Activated naive CD4-positive, alpha-beta T cell treated with anti-CD3 and anti-CD28 coated beads, Interleukin-2, amount 10 ng/mL, durations not matched to agents 7 days and 5 days (primary cell): ENCODE measurements at regions not wholly inside any gene's neighbourhood (a gene's known extent, or its start where the extent isn't known, plus 50 kb on each side); places are given as distances from the start of the nearest gene placed in this dataset.

Experiments
- CTCF ChIA-PET: fragments of 350-600 bp; sonication (Branson Sonifier 250); formaldehyde crosslinking; loops from one replicate; lab custom pipeline; 2021; ENCODE audit warnings: antibody characterized with exemption; lab: Charles Lee
- DNase-seq: peaks from one replicate; pipeline ENCODE4 v3.0.0-alpha.2; 2020
- H3K27ac Mint-ChIP-seq: one replicate; pipeline ENCODE4 v1.8.0; 2021; ENCODE audit warnings: mild to moderate bottlenecking, moderate library complexity, mixed read lengths
- H3K27me3 Mint-ChIP-seq: one replicate; pipeline ENCODE4 v1.8.0; 2021; ENCODE audit warnings: mild to moderate bottlenecking, mixed read lengths
- H3K36me3 Mint-ChIP-seq: one replicate; pipeline ENCODE4 v1.8.0; 2021; ENCODE audit warnings: mixed read lengths
- H3K4me1 Mint-ChIP-seq: one replicate; pipeline ENCODE4 v1.8.0; 2021; ENCODE audit warnings: mixed read lengths
- H3K4me3 Mint-ChIP-seq: one replicate; pipeline ENCODE4 v1.8.0; 2021; ENCODE audit warnings: mild to moderate bottlenecking, moderate library complexity, mixed read lengths
- H3K9me3 Mint-ChIP-seq: one replicate; pipeline ENCODE4 v1.8.0; 2021; ENCODE audit warnings: mixed read lengths

- CTCF ChIA-PET, result no interaction called here
- H3K27me3 Mint-ChIP-seq, result peaks cover 8% of the 10 kb centered on the region
- no peak overlapping the region for H3K27ac Mint-ChIP-seq
- H3K9me3 Mint-ChIP-seq, result no peaks in the 10 kb centered on the region
- H3K36me3 Mint-ChIP-seq, result no peaks in the 10 kb centered on the region
- peaks cover 7% of the 10 kb centered on the region for H3K4me1 Mint-ChIP-seq
- no peak overlapping the region for H3K4me3 Mint-ChIP-seq
- DNase-seq, result no peak
Observed at GRCh38 chr10:47053081-47053798, 142.0 kb downstream of the PTPN20 start.

GRCh38 chr10:47054974-47055373 lies 143.7 kb downstream of the PTPN20 start:
- H3K9me3 Mint-ChIP-seq, result no peaks in the 10 kb centered on the region
- no peak overlapping the region for H3K4me3 Mint-ChIP-seq
- CTCF ChIA-PET, result interaction anchor here (1.0 to 1.3 kb wide), 2 partner anchors 10 to 111 kb away, joined by 3 to 5 read pairs; no protein-coding TSS in a partner anchor

GRCh38 chr10:47055386-47056246 lies 144.4 kb downstream of the PTPN20 start:
- Mint-ChIP-seq H3K36me3 (no peaks in the 10 kb centered on the region), H3K27me3 (peaks cover 11% of the 10 kb centered on the region), H3K4me3 (no peak overlapping the region), H3K9me3 (no peaks in the 10 kb centered on the region), H3K4me1 (no peaks in the 10 kb centered on the region), H3K27ac (no peak overlapping the region)
- DNase-seq, result no peak
- CTCF ChIA-PET, result interaction anchor here (1.0 to 1.3 kb wide), 2 partner anchors 110 to 256 kb away, joined by 3 to 5 read pairs; no protein-coding TSS in a partner anchor

More at GRCh38 chr10:47054974-47055373, 143.7 kb downstream of the PTPN20 start:
- peaks cover 15% of the 10 kb centered on the region for H3K27me3 Mint-ChIP-seq
- H3K4me1 Mint-ChIP-seq, result no peaks in the 10 kb centered on the region
- no peaks in the 10 kb centered on the region for H3K36me3 Mint-ChIP-seq
- no peak for DNase-seq
- no peak overlapping the region for H3K27ac Mint-ChIP-seq

- peaks cover 12% of the 10 kb centered on the region for H3K27me3 Mint-ChIP-seq
- H3K4me1 Mint-ChIP-seq, result no peaks in the 10 kb centered on the region
- no peaks in the 10 kb centered on the region for H3K36me3 Mint-ChIP-seq
- H3K9me3 Mint-ChIP-seq, result no peaks in the 10 kb centered on the region
- no peak overlapping the region for H3K27ac Mint-ChIP-seq
- CTCF ChIA-PET, result interaction anchor here (0.6 to 1.0 kb wide), 2 partner anchors 64 to 255 kb away, joined by 3 read pairs; no protein-coding TSS in a partner anchor
- DNase-seq, result no peak
- no peak overlapping the region for H3K4me3 Mint-ChIP-seq
Observed at GRCh38 chr10:47056247-47056510, 145.0 kb downstream of the PTPN20 start.

- H3K36me3 Mint-ChIP-seq, result no peaks in the 10 kb centered on the region
- H3K4me1 Mint-ChIP-seq, result no peaks in the 10 kb centered on the region
- CTCF ChIA-PET, result no interaction called here
- no peak overlapping the region for H3K4me3 Mint-ChIP-seq
- H3K9me3 Mint-ChIP-seq, result no peaks in the 10 kb centered on the region
- no peak for DNase-seq
- H3K27me3 Mint-ChIP-seq, result peaks cover 16% of the 10 kb centered on the region
- no peak overlapping the region for H3K27ac Mint-ChIP-seq
Observed at GRCh38 chr10:47057471-47057870, 146.2 kb downstream of the PTPN20 start.

- H3K27ac Mint-ChIP-seq, result no peak overlapping the region
- H3K27me3 Mint-ChIP-seq, result peaks cover 16% of the 10 kb centered on the region
- no peak overlapping the region for H3K4me3 Mint-ChIP-seq
- DNase-seq, result no peak
- CTCF ChIA-PET, result no interaction called here
- H3K4me1 Mint-ChIP-seq, result no peaks in the 10 kb centered on the region
- no peaks in the 10 kb centered on the region for H3K9me3 Mint-ChIP-seq
- no peaks in the 10 kb centered on the region for H3K36me3 Mint-ChIP-seq
Observed at GRCh38 chr10:47058032-47058702, 146.9 kb downstream of the PTPN20 start.

- no peaks in the 10 kb centered on the region for H3K9me3 Mint-ChIP-seq
- no peak for DNase-seq
- no peaks in the 10 kb centered on the region for H3K36me3 Mint-ChIP-seq
- CTCF ChIA-PET, result interaction anchor here (3.3 kb wide), 1 partner anchor 11 kb away, joined by 15 read pairs; no protein-coding TSS in a partner anchor
- H3K4me3 Mint-ChIP-seq, result no peak overlapping the region
- peaks cover 16% of the 10 kb centered on the region for H3K27me3 Mint-ChIP-seq
- no peak overlapping the region for H3K27ac Mint-ChIP-seq
- H3K4me1 Mint-ChIP-seq, result no peaks in the 10 kb centered on the region
Observed at GRCh38 chr10:47058961-47059391, 147.7 kb downstream of the PTPN20 start.

- no peak overlapping the region for H3K4me3 Mint-ChIP-seq
- peaks cover 16% of the 10 kb centered on the region for H3K27me3 Mint-ChIP-seq
- CTCF ChIA-PET, result interaction anchor here (0.9 to 3.3 kb wide), 3 partner anchors 11 to 106 kb away, joined by 3 to 15 read pairs (median 3); no protein-coding TSS in a partner anchor
- H3K4me1 Mint-ChIP-seq, result no peaks in the 10 kb centered on the region
- no peak overlapping the region for H3K27ac Mint-ChIP-seq
- no peaks in the 10 kb centered on the region for H3K36me3 Mint-ChIP-seq
- no peak for DNase-seq
- no peaks in the 10 kb centered on the region for H3K9me3 Mint-ChIP-seq
Observed at GRCh38 chr10:47059606-47060311, 148.5 kb downstream of the PTPN20 start.

- peaks cover 19% of the 10 kb centered on the region for H3K27me3 Mint-ChIP-seq
- H3K36me3 Mint-ChIP-seq, result no peaks in the 10 kb centered on the region
- CTCF ChIA-PET, result interaction anchor here (1.0 to 3.3 kb wide), 2 partner anchors 12 to 36 kb away, joined by 3 to 15 read pairs; no protein-coding TSS in a partner anchor
- no peak overlapping the region for H3K4me3 Mint-ChIP-seq
- H3K9me3 Mint-ChIP-seq, result no peaks in the 10 kb centered on the region
- H3K4me1 Mint-ChIP-seq, result no peaks in the 10 kb centered on the region
- H3K27ac Mint-ChIP-seq, result no peak overlapping the region
- DNase-seq, result no peak
Observed at GRCh38 chr10:47060356-47060755, 149.1 kb downstream of the PTPN20 start.

GRCh38 chr10:47060993-47061500 lies 149.8 kb downstream of the PTPN20 start:
- Mint-ChIP-seq H3K36me3 (no peaks in the 10 kb centered on the region), H3K9me3 (no peaks in the 10 kb centered on the region), H3K4me1 (no peaks in the 10 kb centered on the region), H3K4me3 (no peak overlapping the region), H3K27me3 (peaks cover 19% of the 10 kb centered on the region), H3K27ac (no peak overlapping the region)
- DNase-seq, result no peak
- CTCF ChIA-PET, result interaction anchor here (3.3 kb wide), 1 partner anchor 13 kb away, joined by 15 read pairs; no protein-coding TSS in a partner anchor

GRCh38 chr10:47061776-47062175 lies 150.5 kb downstream of the PTPN20 start:
- Mint-ChIP-seq H3K36me3 (no peaks in the 10 kb centered on the region), H3K27ac (no peak overlapping the region), H3K4me1 (no peaks in the 10 kb centered on the region), H3K9me3 (no peaks in the 10 kb centered on the region), H3K27me3 (peaks cover 16% of the 10 kb centered on the region), H3K4me3 (no peak overlapping the region)
- CTCF ChIA-PET, result interaction anchor here (3.3 kb wide), 1 partner anchor 13 kb away, joined by 15 read pairs; no protein-coding TSS in a partner anchor
- no peak for DNase-seq

GRCh38 chr10:47062441-47063200 lies 151.4 kb downstream of the PTPN20 start:
- Mint-ChIP-seq H3K27ac (no peak overlapping the region), H3K27me3 (peaks cover 16% of the 10 kb centered on the region), H3K9me3 (no peaks in the 10 kb centered on the region), H3K4me1 (no peaks in the 10 kb centered on the region), H3K36me3 (no peaks in the 10 kb centered on the region), H3K4me3 (no peak overlapping the region)
- no peak for DNase-seq
- CTCF ChIA-PET, result interaction anchor here (1.2 to 1.5 kb wide), 3 partner anchors 15 to 249 kb away, joined by 3 to 9 read pairs (median 5); no protein-coding TSS in a partner anchor
